ENCODE measurements at regions not wholly inside any gene's neighbourhood (a gene's known extent, or its start where the extent isn't known, plus 50 kb on each side); places are given as distances from the start of the nearest gene placed in this dataset.

DNA sequence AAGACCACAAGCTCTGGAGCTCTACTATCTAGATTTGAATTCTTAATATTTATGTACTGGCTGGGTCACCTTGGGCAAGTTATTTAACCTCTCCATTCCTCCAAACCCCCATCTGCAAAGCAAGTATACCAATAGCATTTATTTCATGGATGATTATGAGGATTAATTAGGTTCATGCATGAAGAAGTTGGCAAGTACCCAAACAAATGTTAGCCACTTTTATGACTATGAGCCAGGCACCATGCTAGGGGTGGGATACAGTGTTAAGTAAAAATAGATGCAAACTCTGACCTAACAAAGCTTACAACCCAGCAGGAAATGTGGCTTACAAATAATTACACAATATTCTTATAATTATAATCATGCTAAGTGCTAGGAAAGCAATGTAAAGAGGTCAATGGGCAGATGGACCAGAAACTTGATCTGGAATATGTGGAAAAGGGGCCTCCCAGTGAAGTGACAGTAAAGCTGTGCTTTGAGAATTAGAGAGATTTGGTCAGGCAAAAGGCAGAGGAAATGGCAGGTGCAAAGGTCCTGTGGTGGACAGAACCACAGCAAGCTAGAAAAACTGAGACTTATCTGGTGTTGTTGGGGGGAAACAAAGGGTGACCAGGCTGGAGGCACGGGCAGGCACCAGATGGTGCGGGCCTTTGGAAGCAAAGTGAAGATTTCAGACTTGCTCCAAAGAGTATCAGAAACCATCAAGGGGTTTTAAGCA, 525.2 kb upstream of the TRPC7 start:
- no peak for DNase-seq
- no peaks in the 10 kb centered on the region for H3K36me3 ChIP-seq
- H3K4me3 ChIP-seq, result no peak overlapping the region
- TF ChIP-seq POLR2A (IDR thresholded peaks at IDR 0.05) (no peak), POLR2AphosphoS5 (IDR thresholded peaks at IDR 0.05) (no peak), EP300 (IDR thresholded peaks at IDR 0.05) (no peak)
- TF ChIP-seq, protein P1, sequence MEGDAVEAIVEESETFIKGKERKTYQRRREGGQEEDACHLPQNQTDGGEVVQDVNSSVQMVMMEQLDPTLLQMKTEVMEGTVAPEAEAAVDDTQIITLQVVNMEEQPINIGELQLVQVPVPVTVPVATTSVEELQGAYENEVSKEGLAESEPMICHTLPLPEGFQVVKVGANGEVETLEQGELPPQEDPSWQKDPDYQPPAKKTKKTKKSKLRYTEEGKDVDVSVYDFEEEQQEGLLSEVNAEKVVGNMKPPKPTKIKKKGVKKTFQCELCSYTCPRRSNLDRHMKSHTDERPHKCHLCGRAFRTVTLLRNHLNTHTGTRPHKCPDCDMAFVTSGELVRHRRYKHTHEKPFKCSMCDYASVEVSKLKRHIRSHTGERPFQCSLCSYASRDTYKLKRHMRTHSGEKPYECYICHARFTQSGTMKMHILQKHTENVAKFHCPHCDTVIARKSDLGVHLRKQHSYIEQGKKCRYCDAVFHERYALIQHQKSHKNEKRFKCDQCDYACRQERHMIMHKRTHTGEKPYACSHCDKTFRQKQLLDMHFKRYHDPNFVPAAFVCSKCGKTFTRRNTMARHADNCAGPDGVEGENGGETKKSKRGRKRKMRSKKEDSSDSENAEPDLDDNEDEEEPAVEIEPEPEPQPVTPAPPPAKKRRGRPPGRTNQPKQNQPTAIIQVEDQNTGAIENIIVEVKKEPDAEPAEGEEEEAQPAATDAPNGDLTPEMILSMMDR (IDR thresholded peaks at IDR 0.05), result no peak
- H3K27ac ChIP-seq, result no peak overlapping the region
- intact Hi-C loops (cut with DNase I; ENCODE audit: low total_unique reads), result no loop called here
- H3K4me1 ChIP-seq, result peaks cover 0 to 4% (median 0%) of the 10 kb centered on the region in 4 donors
- 36 to 98% (median 86%) methylated on average over 2 of the region's 2 CpGs for WGBS, 5 donors
- peaks cover 0 to 2% (median 0%) of the 10 kb centered on the region in 3 donors for H3K27me3 ChIP-seq
- no peaks in the 10 kb centered on the region for H3K9me3 ChIP-seq

DNA sequence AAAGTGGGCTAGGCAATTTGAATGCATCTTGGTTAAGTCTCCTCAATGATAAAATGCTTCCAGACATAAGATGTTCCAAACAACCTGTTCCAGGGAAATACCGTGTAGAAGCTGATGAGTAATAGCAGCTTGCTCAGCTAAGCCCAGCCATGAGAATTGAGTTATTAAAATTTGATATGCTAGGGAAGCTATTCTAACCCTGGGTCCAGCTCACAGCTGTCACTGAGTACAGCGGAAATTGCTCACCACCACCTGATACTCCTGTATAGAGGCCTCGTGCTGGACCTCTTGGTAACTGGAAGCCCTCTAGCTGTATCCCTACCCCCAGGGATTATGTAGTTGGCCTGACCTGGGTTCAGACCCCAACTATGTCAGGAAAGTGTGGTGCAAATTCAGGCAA, 521.3 kb upstream of the TRPC7 start:
- Histone ChIP-seq H3K4me3 (no peak overlapping the region), H3K36me3 (no peaks in the 10 kb centered on the region), H3K27me3 (peaks cover 0 to 2% (median 0%) of the 10 kb centered on the region in 3 donors), H3K27ac (no peak overlapping the region), H3K9me3 (no peaks in the 10 kb centered on the region), H3K4me1 (no peaks in the 10 kb centered on the region)
- TF ChIP-seq, protein P1 (IDR thresholded peaks at IDR 0.05), result no peak
- TF ChIP-seq EP300 (IDR thresholded peaks at IDR 0.05) (no peak), POLR2A (IDR thresholded peaks at IDR 0.05) (no peak)
- no peak for DNase-seq
- intact Hi-C loops (cut with DNase I; ENCODE audit: low total_unique reads), result no loop called here
- WGBS, 5 donors, result 61 to 83% (median 82%) methylated on average over 3 of the region's 3 CpGs

DNA sequence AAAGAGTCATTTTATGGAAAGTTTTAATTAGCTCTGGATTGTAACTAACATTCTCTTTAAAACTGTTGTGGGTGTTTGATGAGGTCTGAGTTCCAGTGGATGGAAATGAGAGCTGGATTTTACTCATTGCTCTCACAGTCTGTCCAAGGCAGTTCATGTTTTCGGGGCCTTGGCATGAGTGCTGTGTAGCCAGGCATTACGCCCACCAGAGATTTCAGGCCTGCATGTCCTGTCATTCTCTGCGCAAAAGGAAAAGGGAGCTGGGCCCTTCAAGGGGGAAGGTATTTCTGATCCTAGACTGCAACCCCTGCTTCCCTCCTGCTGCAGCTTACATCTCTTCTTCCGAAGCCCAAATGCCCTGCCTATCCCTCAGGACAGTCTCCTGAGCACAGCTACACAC, 499.6 kb upstream of the TRPC7 start:
- TF ChIP-seq, protein P1 (IDR thresholded peaks at IDR 0.05), result no peak
- no peak for TF ChIP-seq POLR2A (IDR thresholded peaks at IDR 0.05)
- no peak for TF ChIP-seq POLR2AphosphoS5 (IDR thresholded peaks at IDR 0.05)
- no peak for TF ChIP-seq EP300 (IDR thresholded peaks at IDR 0.05)
- Histone ChIP-seq H3K9me3 (no peaks in the 10 kb centered on the region), H3K4me3 (no peak overlapping the region), H3K36me3 (no peaks in the 10 kb centered on the region), H3K27me3 (no peaks in the 10 kb centered on the region), H3K4me1 (no peaks in the 10 kb centered on the region), H3K27ac (no peak overlapping the region)
- DNase-seq, result no peak
- intact Hi-C loops (cut with DNase I; ENCODE audit: low total_unique reads), result no loop called here
- 77 to 90% (median 86%) methylated on average over 4 of the region's 4 CpGs for WGBS, 5 donors

DNA sequence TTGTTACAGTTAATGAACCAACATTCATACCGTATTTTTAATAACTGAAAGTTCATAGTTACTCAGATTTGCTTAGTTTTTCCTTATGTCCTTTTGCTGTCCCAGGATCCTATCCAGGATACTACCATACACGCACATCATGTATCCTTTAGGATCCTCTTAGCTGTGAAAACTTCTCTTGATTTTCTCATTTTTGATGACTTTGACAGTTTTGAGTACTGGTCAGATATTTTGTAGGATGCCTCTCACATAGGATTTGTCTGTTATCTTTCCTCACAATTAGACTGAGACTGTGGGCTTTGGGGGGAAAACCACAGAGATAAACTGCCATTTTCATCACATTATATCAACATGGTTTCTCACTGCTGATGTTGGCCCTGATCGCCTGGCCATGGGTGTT, 491.3 kb upstream of the TRPC7 start:
- intact Hi-C loops (cut with DNase I; ENCODE audit: low total_unique reads), result no loop called here
- H3K4me3 ChIP-seq, result no peak overlapping the region
- peaks cover 0 to 20% (median 3%) of the 10 kb centered on the region in 4 donors for H3K9me3 ChIP-seq
- no peaks in the 10 kb centered on the region for H3K4me1 ChIP-seq
- H3K36me3 ChIP-seq, result no peaks in the 10 kb centered on the region
- no peaks in the 10 kb centered on the region for H3K27me3 ChIP-seq
- no peak for TF ChIP-seq EP300 (IDR thresholded peaks at IDR 0.05)
- no peak for TF ChIP-seq POLR2AphosphoS5 (IDR thresholded peaks at IDR 0.05)
- TF ChIP-seq, protein P1 (IDR thresholded peaks at IDR 0.05), result no peak
- no peak for TF ChIP-seq POLR2A (IDR thresholded peaks at IDR 0.05)
- no peak overlapping the region for H3K27ac ChIP-seq
- DNase-seq, result no peak
- 70 to 80% (median 80%) methylated on average over 3 of the region's 3 CpGs for WGBS, 5 donors
